Panc1 (cell line): ENCODE measurements at regions not wholly inside any gene's neighbourhood (a gene's known extent, or its start where the extent isn't known, plus 50 kb on each side); places are given as distances from the start of the nearest gene placed in this dataset.

Source experiments
- ATAC-seq: fragments of 200-7000 bp; cut with Tn5 transposase; 2 replicates; pipeline ENCODE4 v1.9.1; 2020; ENCODE audit warnings: mild to moderate bottlenecking, moderate library complexity
- BruUV-seq: library from RNA; stranded (reverse); fragments of 400-500 nt; replicated peaks from 2 replicates; lab custom pipeline; 2021; lab: Mats Ljungman, UMichigan
- CTCF ChIA-PET: fragments of 300-600 bp; sonication (Branson Sonifier 250); formaldehyde crosslinking; loops from one replicate; lab custom pipeline; 2022; ENCODE audit warnings: antibody characterized with exemption; lab: Charles Lee
- POLR2A ChIA-PET: fragments of 300-600 bp; sonication (Branson Sonifier 250); formaldehyde crosslinking; loops from one replicate; lab custom pipeline; 2022; ENCODE audit warnings: antibody characterized with exemption; lab: Charles Lee
- DNase-seq: peaks from one replicate; pipeline ENCODE4 v3.0.0-alpha.2; 2010; ENCODE audit warnings: low read depth, low spot score
- H3K27ac ChIP-seq: 2 replicates; pipeline ENCODE4 v1.5.1; 2011; ENCODE audit warnings: mild to moderate bottlenecking, low read length, inconsistent platforms
- H3K27me3 ChIP-seq: fragments of 200-500 bp; sonication (Bioruptor generic); 2 replicates; pipeline ENCODE4 v1.6.0; 2014; ENCODE audit warnings: low read length, inconsistent platforms; ENCODE audit not compliant: control insufficient read depth, insufficient read depth
- H3K36me3 ChIP-seq: fragments of 200-500 bp; sonication (Bioruptor generic); 2 replicates; pipeline ENCODE4 v1.5.1; 2014; ENCODE audit warnings: inconsistent platforms, mild to moderate bottlenecking, low read length, moderate library complexity; ENCODE audit not compliant: control insufficient read depth, insufficient read depth
- H3K4me1 ChIP-seq: 2 replicates; pipeline ENCODE4 v1.5.1; 2011; ENCODE audit warnings: inconsistent platforms, mild to moderate bottlenecking, low read length, moderate library complexity; ENCODE audit not compliant: control insufficient read depth, insufficient read depth
- H3K4me3 ChIP-seq, 2 experiments: 2 replicates each; pipeline ENCODE4 v1.5.1; 2011 to 2012; ENCODE audit warnings: low read depth in 2 of 2, low read length in 2 of 2, mild to moderate bottlenecking in 2 of 2, inconsistent platforms in 1 of 2, moderate library complexity in 1 of 2
- H3K9me3 ChIP-seq: fragments of 200-500 bp; sonication (Bioruptor generic); 2 replicates; pipeline ENCODE4 v1.5.1; 2014; ENCODE audit warnings: low read depth, mild to moderate bottlenecking, inconsistent platforms, low read length, moderate library complexity; ENCODE audit not compliant: control insufficient read depth, insufficient read depth
- CTCF ChIP-seq: fragments of 450-650 bp; IDR thresholded peaks from 2 replicates; pipeline ENCODE4 v1.5.1; 2017; ENCODE audit warnings: mild to moderate bottlenecking
- POLR2AphosphoS5 ChIP-seq: IDR thresholded peaks from 2 replicates; pipeline ENCODE4 v1.6.1; 2012; ENCODE audit warnings: mild to moderate bottlenecking, low read depth, low read length, moderate library complexity
- REST ChIP-seq, 2 experiments: IDR thresholded peaks; 2 replicates each; pipeline ENCODE4 v1.6.1; 2011 to 2012; ENCODE audit warnings: low read depth in 2 of 2, control low read depth in 1 of 2, low read length in 1 of 2, mild to moderate bottlenecking in 1 of 2, moderate library complexity in 1 of 2; ENCODE audit not compliant: insufficient read depth in 1 of 2
- SIN3A ChIP-seq: IDR thresholded peaks from 2 replicates; pipeline ENCODE4 v1.6.1; 2012; ENCODE audit warnings: low read depth, mild to moderate bottlenecking, low read length, moderate library complexity, borderline replicate concordance; ENCODE audit not compliant: insufficient read depth
- TCF7L2 ChIP-seq: IDR thresholded peaks from 2 replicates; pipeline ENCODE4 v1.6.1; 2011; ENCODE audit warnings: mild to moderate bottlenecking, low read depth, low read length, inconsistent platforms
- in situ Hi-C: cut with HindIII; loops from 2 replicates; pipeline ENCODE4 v1.10.0; 2016; ENCODE audit warnings: low sequenced_read_pairs, low pct_unique_long_range_greater_than_20kb
- intact Hi-C: fragments of 100-400 bp; cut with micrococcal nuclease; formaldehyde crosslinking; loops from one replicate; pipeline ENCODE4 v1.10.0; 2022; ENCODE audit not compliant: unreplicated experiment

- no peaks in the 10 kb centered on the region for H3K4me1 ChIP-seq
- no peaks in the 10 kb centered on the region for H3K27me3 ChIP-seq
- no peaks in the 10 kb centered on the region for H3K36me3 ChIP-seq
- DNase-seq (no peak), ATAC-seq (no peak)
- in situ Hi-C loops (no loop called here), intact Hi-C loops (no loop called here)
- BruUV-seq: no TSS peak
- H3K9me3 ChIP-seq: no peaks in the 10 kb centered on the region
- TF ChIP-seq REST (IDR thresholded peaks at IDR 0.05; ENCODE audit: insufficient read depth in 1 of 2, low read depth in 2 of 2, low read length in 1 of 2): no peak
- no peak for TF ChIP-seq POLR2AphosphoS5
- no peak for TF ChIP-seq SIN3A
- no peak for TF ChIP-seq TCF7L2
- no peak for TF ChIP-seq CTCF
- ChIA-PET CTCF (no interaction called here), POLR2A (interaction anchor here (0.7 kb wide), 2 partner anchors 468 to 637 kb away, joined by 3 to 6 read pairs; no protein-coding TSS in a partner anchor)
- H3K27ac ChIP-seq: no peak overlapping the region
- no peak overlapping the region for H3K4me3 ChIP-seq
Observed at GRCh38 chr11:128133501-128133900, 453.9 kb downstream of the ETS1 start.

GRCh38 chr11:128130052-128130451 lies 457.3 kb downstream of the ETS1 start:
- CTCF ChIA-PET: no interaction called here
- no peak overlapping the region for H3K27ac ChIP-seq
- no peaks in the 10 kb centered on the region for H3K4me1 ChIP-seq
- H3K4me3 ChIP-seq: no peak overlapping the region
- POLR2A ChIA-PET: no interaction called here
- no peak for TF ChIP-seq POLR2AphosphoS5
- no peak for TF ChIP-seq CTCF
- TF ChIP-seq SIN3A: no peak
- no peak for TF ChIP-seq TCF7L2
- TF ChIP-seq REST (IDR thresholded peaks at IDR 0.05; ENCODE audit: insufficient read depth in 1 of 2, low read depth in 2 of 2, low read length in 1 of 2): no peak
- H3K27me3 ChIP-seq: no peaks in the 10 kb centered on the region
- no peak for ATAC-seq
- intact Hi-C loops (no loop called here), in situ Hi-C loops (no loop called here)
- BruUV-seq: no TSS peak
- DNase-seq: no peak
- H3K36me3 ChIP-seq: no peaks in the 10 kb centered on the region
- no peaks in the 10 kb centered on the region for H3K9me3 ChIP-seq
